Cardiac muscle cell (in vitro differentiated cells and primary cell): ENCODE measurements at regions not wholly inside any gene's neighbourhood (a gene's known extent, or its start where the extent isn't known, plus 50 kb on each side); places are given as distances from the start of the nearest gene placed in this dataset.
A peak's percentile ranks its signal among the peaks of the same experiment; 100 is the strongest.

ENCODE experiments used
- DNase-seq, 2 donors: peaks; one replicate each; pipeline versions ENCODE4 v3.0.0 to v3.0.0-alpha.2; 2010 to 2017; ENCODE audit warnings: low read depth in 1 of 2, low spot score in 1 of 2
- H3K27ac ChIP-seq: fragments of 200-600 bp; sonication (generic); 2 replicates; pipeline ENCODE4 v1.5.1; 2016
- H3K27me3 ChIP-seq: fragments of 200-600 bp; sonication (generic); 2 replicates; pipeline ENCODE4 v1.6.0; 2016; ENCODE audit warnings: control low read depth
- H3K36me3 ChIP-seq: fragments of 200-600 bp; sonication (generic); 2 replicates; pipeline ENCODE4 v1.5.1; 2016; ENCODE audit warnings: control low read depth
- H3K4me1 ChIP-seq: fragments of 200-600 bp; sonication (generic); 2 replicates; pipeline ENCODE4 v1.8.1; 2017; ENCODE audit warnings: low read depth, mild to moderate bottlenecking, mixed run types
- H3K4me3 ChIP-seq: fragments of 200-600 bp; sonication (generic); 2 replicates; pipeline ENCODE4 v1.5.1; 2016; ENCODE audit warnings: mild to moderate bottlenecking
- H3K9me3 ChIP-seq: fragments of 200-600 bp; sonication (generic); 2 replicates; pipeline ENCODE4 v1.5.1; 2017; ENCODE audit warnings: low read depth, mild to moderate bottlenecking, control low read depth
- TF ChIP-seq, protein P1 (sequence below): IDR thresholded peaks from 2 replicates; pipeline ENCODE4 v1.5.1; 2012; ENCODE audit warnings: low read depth, mild to moderate bottlenecking, low read length

DNA sequence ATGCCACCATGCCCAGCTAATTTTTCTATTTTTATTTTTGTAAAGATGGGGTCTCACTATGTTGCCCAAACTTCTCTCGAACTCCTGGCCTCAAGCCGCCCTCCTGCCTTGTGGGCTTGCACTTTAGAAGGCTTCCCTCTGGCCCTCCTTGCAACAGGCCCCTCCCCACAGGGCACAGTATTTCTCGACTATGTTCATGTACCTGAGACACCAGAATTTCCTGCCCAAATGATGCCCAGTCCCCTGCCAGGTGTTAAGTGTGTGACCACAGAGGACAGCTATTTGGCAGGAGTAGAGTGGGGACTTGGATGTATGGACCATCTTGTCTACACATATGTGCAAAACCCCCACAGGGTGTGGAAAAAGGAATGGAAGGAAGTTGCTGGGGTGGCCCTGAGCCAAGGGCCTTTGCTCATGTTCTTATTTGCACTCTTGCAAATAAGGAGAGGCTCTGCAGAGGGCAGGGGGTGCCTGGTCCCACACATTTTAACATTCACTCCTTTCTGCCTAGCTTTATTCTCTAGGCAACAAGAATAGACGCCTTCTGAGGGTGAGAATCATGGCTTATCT, 168.4 kb upstream of the PODXL start:
- Histone ChIP-seq H3K27me3 (peaks cover 11% of the 10 kb centered on the region), H3K36me3 (no peaks in the 10 kb centered on the region), H3K27ac (no peak overlapping the region), H3K4me3 (no peak overlapping the region), H3K4me1 (no peaks in the 10 kb centered on the region), H3K9me3 (no peaks in the 10 kb centered on the region)
- TF ChIP-seq, protein P1, sequence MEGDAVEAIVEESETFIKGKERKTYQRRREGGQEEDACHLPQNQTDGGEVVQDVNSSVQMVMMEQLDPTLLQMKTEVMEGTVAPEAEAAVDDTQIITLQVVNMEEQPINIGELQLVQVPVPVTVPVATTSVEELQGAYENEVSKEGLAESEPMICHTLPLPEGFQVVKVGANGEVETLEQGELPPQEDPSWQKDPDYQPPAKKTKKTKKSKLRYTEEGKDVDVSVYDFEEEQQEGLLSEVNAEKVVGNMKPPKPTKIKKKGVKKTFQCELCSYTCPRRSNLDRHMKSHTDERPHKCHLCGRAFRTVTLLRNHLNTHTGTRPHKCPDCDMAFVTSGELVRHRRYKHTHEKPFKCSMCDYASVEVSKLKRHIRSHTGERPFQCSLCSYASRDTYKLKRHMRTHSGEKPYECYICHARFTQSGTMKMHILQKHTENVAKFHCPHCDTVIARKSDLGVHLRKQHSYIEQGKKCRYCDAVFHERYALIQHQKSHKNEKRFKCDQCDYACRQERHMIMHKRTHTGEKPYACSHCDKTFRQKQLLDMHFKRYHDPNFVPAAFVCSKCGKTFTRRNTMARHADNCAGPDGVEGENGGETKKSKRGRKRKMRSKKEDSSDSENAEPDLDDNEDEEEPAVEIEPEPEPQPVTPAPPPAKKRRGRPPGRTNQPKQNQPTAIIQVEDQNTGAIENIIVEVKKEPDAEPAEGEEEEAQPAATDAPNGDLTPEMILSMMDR: no peak
- DNase-seq: no peak

DNA sequence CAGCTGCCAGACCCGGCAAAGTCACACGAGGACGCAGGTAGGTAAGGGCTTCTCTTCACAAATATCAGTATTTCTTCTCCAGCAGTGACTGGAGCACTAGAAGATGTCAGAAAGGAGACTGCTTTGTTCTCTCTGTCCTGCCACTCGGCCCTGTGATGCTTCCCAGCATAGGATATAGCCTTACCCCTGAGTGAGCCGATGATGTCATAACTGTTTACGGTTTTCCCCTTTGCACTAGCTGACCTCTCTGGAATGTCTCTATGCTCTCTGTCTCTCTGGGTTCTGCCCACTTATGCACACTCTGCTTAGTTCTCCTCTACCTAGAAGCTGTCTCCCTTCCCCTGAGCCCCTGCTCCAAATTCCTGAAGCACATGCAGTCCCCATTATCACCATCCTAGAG, 167.5 kb upstream of the PODXL start:
- no peaks in the 10 kb centered on the region for H3K4me1 ChIP-seq
- peak; percentile 3 to 21 for DNase-seq
- no peak overlapping the region for H3K27ac ChIP-seq
- H3K36me3 ChIP-seq: no peaks in the 10 kb centered on the region
- peaks cover 11% of the 10 kb centered on the region for H3K27me3 ChIP-seq
- H3K9me3 ChIP-seq: no peaks in the 10 kb centered on the region
- no peak overlapping the region for H3K4me3 ChIP-seq
- TF ChIP-seq, protein P1: no peak

DNA sequence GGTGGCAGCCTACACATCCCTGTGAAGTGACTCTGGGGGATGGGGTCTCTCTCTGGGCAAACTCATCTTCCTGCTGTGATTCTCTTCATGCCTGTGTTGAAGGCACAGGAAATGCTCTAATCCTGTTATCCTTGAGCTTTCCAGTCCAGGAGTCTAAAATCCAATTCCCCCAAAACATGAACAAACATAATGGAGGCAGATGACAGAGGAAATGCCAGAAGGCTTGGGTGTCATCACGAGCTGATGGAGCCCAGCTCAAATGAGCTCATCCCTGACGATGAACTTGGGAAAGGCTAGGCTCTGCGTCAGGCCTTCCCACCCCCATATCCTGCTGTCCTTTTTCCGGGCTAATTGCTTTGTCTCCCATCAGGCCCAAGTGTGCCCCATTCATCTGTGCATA, 165.9 kb upstream of the PODXL start:
- TF ChIP-seq, protein P1: no peak
- Histone ChIP-seq H3K27me3 (peaks cover 8% of the 10 kb centered on the region), H3K4me1 (no peaks in the 10 kb centered on the region), H3K9me3 (no peaks in the 10 kb centered on the region), H3K4me3 (no peak overlapping the region), H3K27ac (no peak overlapping the region), H3K36me3 (no peaks in the 10 kb centered on the region)
- DNase-seq: peak in 1 of 2 donors; percentile 2

DNA sequence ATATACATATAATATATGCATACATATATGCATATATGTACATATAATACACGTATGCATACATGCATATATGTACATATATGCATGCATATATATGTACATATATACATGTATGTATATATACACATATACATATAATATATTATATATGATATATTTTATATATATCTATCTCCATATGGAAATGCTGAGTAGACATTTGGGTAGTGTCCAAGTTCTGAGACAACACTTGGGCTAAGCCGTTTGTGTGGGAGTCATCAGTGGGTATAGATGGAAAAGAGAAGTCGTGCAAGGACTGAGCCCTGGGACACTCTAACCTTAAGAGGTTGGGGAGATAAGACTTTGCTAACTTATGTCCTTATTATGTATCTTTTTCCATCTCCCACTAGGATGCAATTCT, 165.2 kb upstream of the PODXL start:
- DNase-seq: no peak
- H3K9me3 ChIP-seq: no peaks in the 10 kb centered on the region
- TF ChIP-seq, protein P1: no peak
- H3K36me3 ChIP-seq: no peaks in the 10 kb centered on the region
- H3K27me3 ChIP-seq: peaks cover 3% of the 10 kb centered on the region
- H3K4me3 ChIP-seq: no peak overlapping the region
- H3K27ac ChIP-seq: no peak overlapping the region
- no peaks in the 10 kb centered on the region for H3K4me1 ChIP-seq

DNA sequence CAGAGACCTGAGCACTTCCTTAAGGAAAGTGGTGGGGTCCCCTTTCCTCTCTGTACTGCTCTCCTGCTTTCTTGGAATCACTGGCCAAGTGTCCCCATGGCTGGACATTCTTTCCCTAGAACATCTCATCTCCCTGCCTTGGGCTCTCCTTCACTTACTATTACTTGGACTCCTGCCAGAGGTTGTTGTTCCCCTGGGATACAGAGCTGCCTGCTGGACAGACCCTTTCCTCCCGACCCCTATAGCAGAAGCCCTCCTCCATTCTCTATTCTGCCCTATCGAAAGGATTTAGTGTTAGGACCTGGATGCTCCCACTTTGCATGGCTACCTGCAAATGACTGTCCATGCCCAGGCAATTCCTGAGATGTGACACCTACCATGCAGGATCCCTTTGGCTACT, 164.3 kb upstream of the PODXL start:
- no peak for DNase-seq

More for the DNA sequence above, 164.3 kb upstream of the PODXL start:
- TF ChIP-seq, protein P1: no peak
- Histone ChIP-seq H3K27me3 (peaks cover 2% of the 10 kb centered on the region), H3K9me3 (no peaks in the 10 kb centered on the region), H3K4me1 (no peaks in the 10 kb centered on the region), H3K27ac (no peak overlapping the region), H3K36me3 (no peaks in the 10 kb centered on the region), H3K4me3 (no peak overlapping the region)
